G401 (cell line): ENCODE measurements at regions not wholly inside any gene's neighbourhood (a gene's known extent, or its start where the extent isn't known, plus 50 kb on each side); places are given as distances from the start of the nearest gene placed in this dataset.

Source experiments
- DNase-seq: peaks from one replicate; pipeline ENCODE4 v3.0.0-alpha.2; 2015; ENCODE audit warnings: low spot score
- in situ Hi-C: cut with HindIII; loops from 2 replicates; pipeline ENCODE4 v1.10.0; 2016; ENCODE audit warnings: low sequenced_read_pairs, mixed read lengths

DNA sequence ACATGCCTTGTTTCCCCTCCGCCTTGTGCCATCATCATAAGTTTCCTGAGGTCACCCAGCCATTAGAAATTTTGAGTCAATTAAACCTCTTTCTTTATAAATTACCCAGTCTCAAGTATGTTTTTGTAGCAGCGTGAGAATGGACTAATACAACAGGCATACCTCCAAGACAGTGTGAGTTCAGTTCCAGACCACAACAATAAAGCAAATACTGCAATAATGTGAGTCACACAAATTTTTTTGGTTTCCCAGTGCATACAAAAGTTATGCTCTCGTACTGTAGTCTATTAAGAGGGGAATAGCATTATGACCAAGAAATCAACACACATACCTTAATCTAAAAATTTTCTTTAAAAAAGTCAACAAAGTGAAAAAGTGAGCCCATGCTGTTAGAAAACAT lies 217.2 kb downstream of the NR4A2 start:
- no peak for DNase-seq
- in situ Hi-C loops = no loop called here

DNA sequence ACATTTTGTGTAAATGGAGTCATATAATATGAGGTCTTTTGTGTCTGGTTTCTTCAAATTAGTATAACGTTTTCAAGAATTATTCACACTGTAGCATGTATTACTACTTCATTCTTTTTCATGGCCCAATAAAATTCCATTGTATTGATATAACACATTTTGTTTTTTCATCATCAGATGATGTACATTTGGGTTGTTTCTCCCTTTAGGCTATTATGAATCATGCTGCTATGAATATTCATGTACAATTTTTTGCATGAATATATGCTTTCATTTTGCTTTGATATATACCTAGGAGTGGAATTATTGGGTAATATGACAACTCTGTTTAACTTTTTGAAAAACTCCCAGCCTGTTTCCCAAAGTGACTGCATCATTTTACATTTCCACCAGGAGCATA lies 220.2 kb downstream of the NR4A2 start:
- in situ Hi-C loops = no loop called here
- no peak for DNase-seq

DNA sequence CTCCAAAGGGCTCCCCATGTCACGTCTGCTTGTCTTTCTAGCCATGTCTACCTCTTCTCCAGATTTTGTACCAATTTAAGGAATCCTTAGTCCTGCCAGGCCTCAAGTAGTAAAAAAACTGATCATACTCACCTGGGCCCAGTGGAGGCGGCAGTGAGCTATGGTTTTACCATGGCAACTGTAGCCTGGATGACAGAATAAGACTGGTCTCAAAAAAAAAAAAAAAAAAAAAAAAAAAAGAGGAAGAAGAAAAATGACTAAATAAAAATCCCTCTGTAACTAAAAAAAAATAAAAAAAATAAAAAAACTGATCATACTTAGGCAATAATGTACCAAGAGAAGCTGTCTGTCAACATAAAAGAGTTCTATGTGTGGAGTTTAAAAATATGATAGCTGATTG lies 221.6 kb downstream of the NR4A2 start:
- in situ Hi-C loops = no loop called here
- no peak for DNase-seq

DNA sequence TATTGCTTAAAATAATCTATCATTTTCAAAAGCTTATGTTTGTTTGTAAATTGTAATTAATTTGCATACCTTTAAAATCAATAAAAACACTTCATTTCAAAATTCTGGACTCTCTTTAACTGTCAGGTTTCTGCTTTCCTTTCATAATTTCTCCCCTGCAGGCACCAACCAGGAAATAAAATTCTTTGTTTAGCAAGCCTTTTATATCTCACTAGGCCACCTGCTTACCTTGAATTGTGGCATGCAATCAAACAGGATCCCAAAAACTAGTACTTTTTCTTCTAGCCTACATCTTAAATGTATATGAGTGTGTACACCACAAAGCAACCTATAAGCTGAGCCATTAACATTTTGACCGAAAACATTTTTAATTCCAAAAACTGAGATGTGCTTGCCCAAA lies 233.1 kb downstream of the NR4A2 start:
- in situ Hi-C loops = no loop called here
- DNase-seq = no peak

DNA sequence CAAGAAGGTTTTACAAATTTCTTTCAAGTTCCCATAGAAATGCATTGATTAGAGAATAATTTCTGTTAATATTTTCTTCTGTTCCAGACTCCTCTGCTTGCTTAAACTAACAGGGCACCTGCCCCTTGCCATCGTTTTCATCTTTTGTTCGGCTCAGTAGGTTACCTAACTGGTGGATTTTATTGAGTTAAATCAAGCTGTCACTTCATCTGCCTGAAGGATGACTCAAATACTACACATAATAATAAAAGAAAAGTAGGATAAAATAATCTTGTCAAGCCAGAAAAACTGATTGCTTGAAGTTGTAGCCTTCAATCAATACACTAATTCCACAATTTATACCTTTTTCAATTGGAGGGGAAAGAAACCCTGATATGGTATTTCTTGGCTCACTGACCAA lies 234.0 kb downstream of the NR4A2 start:
- in situ Hi-C loops = no loop called here
- DNase-seq = no peak

DNA sequence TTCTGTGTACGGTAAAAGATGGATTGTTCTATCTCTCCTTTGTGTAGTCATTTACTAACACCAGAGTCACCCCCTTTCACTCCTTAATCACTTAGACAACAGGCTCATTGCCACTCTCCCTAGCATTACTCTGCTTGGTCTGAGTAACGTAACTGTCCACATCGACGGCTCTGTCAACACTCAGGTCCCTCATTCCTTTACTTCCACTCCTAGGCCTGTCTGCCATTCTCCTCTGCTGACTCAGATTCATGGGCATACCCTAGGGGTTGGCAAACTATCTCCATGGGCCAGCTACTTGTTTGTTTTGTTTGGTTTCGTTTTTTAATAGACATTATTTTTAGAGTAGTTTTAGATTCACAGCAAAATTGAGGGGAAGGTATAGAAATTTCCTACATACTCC lies 243.9 kb downstream of the NR4A2 start:
- in situ Hi-C loops = no loop called here
- DNase-seq = no peak

DNA sequence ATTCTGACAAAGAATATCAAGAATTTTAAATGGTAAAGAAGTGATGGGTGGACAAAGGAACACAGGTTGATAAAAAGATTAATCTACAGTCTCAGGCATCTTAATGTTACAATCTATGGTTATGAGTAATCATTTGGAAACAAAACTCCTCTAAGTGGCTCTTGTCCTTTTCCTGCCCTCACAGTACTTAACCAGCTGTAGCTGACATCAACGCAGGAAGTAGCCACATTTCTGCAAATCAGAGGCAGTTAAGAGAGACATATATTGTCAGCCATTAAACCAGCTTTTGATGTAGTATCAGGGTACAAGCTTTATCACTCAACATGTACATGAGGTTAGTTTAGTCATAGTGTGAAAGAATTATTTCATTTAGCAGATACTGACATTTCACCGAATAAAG lies 244.6 kb downstream of the NR4A2 start:
- in situ Hi-C loops = no loop called here
- DNase-seq = no peak

DNA sequence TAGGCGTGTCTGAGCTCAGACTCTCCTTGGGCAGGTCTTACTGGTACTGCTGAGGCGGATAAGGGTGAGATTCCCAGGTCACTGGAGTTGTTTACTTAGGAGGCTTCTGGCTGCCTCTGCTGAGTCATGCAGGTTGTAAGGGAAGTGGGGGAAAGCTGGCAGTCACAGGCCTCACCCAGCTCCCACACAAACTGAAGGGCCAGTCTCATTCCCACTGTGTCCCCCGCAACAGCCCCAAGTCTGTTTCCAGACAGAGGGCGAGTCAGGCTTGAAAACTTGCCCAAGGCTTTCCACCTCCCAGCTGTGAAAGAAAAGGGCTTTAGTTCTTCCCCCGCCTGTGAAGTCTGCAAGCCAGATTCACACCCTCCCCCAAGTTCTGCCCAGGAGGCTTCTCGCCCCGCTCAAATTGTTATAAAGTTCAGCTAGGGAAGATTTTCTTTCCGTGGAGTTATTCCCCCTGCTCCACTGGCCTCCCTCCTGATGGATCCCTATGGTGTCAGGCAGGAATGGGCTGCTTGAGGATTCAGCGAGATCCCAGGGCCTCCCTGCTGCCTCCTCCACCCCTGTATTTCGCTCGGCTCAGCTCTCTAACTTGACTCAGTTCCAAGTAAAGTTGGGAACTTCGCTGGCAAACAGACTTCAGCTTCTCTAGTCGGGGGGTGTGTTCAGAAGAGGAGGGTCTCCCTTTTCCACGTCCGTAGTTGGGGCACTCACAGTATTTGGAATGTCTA lies 248.6 kb downstream of the NR4A2 start:
- in situ Hi-C loops = no loop called here
- no peak for DNase-seq

DNA sequence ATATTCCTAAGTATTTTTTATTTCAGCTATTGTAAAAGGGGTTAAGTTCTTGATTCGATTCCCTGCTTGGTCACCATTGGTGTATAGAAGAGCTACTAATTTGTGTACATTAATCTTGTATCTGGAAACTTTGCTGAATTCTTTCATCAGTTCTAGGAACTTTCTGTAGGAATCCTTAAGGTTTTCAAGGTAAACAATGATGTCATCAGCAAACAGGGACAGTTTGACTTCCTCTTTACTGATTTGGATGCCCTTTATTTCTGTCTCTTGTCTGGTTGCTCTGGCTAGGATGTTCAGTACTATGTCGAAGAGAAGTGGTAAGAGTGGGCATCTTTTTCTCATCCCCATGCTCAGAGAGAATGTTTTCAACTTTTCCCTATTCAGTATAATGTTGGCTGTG lies 252.7 kb downstream of the NR4A2 start:
- DNase-seq = no peak
- in situ Hi-C loops = no loop called here

DNA sequence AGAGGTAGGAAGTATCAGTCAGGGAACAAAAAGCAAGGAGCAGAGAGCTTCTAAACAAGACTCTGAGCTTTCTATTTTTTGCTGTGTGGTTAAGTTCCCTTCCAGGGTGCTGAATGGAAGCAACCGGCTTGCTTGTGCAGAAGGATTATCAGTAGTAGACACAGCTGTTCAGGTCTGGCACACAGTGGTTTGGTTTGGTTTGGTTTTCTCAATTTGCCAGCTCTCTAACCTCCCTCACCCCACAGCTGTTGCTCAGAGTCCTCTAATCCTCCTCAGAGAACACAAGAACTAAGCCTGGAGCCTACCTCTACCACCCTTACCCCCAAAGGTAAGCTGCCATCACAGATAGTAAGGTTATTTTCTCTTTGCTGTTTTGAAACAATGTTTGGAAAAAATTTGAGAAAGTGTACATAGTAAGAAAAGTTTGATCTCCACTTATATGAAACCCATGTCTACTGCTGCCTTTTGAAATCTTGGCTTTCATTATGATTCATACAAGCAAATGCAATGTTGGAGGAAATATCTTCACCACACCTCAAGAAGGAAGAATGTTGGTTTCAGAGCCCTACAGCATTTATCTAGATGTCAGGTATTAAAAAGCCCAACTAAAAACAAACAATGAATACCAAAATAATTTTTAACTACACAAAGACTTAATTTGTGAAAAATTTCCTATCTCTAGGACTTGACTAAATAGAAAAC lies 255.3 kb downstream of the NR4A2 start:
- DNase-seq = no peak
- in situ Hi-C loops = no loop called here

DNA sequence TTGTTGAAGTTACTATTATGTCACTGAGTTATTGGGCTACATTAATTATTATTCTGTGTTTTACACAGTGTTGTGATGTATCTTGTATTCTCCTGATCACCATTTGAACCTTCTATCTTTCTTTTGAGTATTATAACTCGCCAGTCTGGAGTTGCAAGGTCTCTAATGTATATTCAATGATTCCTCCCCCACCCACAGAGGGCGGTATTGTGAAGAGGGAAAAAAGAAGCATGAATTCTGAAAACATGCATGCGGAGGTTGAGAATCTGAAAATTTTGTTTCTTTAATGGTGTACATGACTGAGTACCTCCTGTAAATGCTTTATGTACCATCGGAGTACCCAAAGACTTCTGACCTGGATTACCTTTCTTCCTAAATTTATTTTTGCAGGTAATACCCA lies 266.6 kb downstream of the NR4A2 start:
- in situ Hi-C loops = no loop called here
- no peak for DNase-seq

DNA sequence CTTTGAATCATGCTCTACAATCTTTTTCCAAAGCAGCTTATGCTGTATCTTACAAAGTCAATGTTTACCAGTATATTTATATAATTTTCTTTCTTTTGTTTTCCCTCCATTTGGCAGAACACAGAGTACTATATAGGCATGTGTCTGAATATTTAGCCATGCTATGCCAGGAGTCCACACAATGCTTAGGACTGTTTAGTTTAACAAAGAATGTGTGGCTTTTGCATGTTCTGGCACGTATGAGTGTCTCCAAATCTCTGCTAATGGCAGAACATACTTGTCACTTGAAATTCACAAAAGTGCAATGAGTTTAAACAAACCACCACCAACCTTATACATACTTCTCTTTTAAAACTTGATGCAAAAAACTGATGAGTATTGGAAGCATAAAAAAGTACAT lies 268.0 kb downstream of the NR4A2 start:
- in situ Hi-C loops = no loop called here
- DNase-seq = no peak

DNA sequence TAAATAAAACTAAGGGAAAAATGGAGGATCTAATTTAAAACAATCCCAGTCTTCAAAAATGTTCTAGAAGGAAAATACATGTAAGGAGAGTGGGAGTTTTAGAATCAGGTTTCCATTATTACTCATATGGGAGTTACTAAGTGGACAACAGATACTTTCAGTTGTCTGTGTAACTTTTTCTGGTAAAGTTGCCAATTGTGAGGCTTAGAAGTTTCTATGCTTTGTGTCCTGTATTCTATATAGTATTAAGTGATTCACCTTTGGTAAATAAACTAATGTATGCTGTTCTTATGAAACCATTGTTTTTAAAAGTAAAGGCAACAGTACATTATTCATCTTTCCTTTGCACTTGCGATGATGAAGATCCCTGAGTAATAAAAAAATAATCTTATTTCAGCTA lies 274.9 kb downstream of the NR4A2 start:
- in situ Hi-C loops = no loop called here
- DNase-seq = no peak

DNA sequence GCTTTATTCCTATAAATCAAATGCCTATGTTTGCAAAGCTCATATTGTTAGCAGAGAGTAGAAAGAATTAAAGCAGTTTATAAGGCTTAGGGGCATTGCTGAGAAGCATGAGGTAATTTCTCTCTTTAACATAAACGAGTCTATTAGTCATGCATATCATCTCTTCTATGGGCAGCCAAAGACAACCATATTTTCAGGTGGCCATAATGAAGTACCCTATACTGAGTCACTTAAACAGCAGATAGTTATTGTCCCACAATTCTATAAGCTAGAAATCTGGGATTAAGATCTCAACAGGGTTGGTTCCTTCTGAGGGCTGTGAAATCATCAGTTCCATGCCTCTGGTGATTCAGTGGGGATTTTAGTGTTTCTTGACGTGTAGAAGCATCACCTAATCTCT lies 277.5 kb downstream of the NR4A2 start:
- in situ Hi-C loops = no loop called here
- DNase-seq = no peak

DNA sequence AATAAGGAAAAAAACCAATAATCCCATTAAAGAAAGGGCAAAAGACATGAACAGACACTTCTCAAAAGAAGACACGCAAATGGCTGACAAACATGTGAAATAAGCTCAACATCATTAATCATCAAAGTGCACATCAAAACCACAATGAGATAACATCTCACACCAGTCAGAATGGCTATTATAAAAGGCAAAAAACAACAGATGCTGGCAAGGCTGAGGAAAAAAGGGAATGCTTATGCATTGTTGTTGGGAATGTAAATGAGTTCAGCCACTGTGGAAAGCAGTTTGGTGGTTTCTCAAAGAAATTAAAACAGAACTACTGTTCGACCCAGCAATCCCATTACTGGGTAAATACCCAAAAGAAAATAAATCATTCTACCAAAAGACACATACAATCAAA lies 285.6 kb downstream of the NR4A2 start:
- DNase-seq = no peak
- in situ Hi-C loops = no loop called here

DNA sequence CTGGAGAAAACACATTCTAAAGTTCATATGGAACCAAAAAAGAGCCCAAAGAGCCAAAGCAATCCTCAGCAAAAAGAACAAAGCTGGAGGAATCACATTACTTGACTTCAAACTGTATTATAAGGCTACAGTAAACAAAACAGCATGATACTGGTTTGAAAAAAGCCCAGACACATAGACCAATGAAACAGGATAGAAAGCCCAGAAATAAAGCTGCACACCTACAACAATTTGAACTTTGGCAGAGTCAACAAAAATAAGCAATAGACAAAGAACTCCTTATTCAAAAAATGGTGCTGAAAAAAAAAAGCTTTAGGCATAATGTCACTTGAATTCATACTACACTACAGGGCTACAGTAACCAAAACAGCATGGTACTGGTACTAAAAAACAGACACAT lies 289.6 kb downstream of the NR4A2 start:
- no peak for DNase-seq
- in situ Hi-C loops = no loop called here

DNA sequence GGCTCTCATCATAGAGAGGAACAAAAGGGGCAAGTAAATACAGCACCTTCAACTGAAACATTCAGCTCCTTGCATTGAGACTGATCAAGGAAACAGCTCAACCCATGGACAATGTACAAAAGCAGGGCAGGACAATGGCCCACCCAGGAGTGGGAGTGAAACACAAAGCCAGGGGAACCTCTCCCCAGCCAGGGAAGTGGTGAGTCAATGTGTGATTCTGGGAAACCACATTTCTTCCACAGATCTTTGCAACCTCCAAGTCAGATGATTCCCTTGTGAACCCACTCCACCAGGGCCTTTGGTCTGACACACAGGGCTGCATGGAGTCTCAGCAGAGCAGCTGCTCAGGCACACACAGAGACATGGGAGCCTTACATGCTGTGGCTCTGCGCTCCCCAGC lies 294.5 kb downstream of the NR4A2 start:
- DNase-seq = no peak
- in situ Hi-C loops = no loop called here

DNA sequence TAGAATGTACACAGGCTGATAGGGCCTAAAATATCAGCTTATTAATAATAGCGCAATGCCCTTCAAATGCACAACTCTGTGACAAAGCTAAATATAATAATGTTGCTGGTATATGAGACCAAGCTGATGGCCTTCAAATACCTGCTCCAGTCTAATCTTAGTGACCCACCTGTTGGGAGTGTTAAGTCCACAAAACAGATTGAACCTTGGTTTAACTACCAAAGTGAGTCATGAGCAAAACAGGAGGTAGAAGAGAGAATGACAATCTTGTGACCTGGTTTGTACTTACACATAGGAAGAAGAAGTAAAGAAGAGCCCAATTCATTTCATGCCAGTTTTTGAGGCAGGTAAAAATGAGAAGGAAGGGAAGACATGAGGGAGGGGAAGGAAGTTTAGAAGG lies 295.0 kb downstream of the NR4A2 start:
- in situ Hi-C loops = no loop called here
- no peak for DNase-seq

DNA sequence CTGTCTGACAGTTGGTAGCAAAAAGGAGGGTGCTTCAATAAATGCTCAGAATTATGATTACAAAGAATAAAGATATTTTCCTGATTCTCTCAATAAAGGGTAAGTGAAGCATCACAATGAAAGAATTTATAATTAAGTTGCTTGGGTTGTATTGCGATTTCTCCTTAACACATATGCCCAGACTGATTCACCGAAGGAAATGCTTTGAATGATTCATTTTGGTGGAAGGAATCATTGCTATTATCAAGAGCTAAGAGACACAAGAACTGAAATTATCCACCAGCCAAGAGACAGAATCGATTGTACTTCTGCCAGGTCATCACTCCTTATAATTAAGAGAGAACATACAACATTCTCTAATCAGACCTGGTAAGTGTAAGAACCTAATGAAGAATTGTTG lies 301.4 kb downstream of the NR4A2 start:
- in situ Hi-C loops = no loop called here
- no peak for DNase-seq

DNA sequence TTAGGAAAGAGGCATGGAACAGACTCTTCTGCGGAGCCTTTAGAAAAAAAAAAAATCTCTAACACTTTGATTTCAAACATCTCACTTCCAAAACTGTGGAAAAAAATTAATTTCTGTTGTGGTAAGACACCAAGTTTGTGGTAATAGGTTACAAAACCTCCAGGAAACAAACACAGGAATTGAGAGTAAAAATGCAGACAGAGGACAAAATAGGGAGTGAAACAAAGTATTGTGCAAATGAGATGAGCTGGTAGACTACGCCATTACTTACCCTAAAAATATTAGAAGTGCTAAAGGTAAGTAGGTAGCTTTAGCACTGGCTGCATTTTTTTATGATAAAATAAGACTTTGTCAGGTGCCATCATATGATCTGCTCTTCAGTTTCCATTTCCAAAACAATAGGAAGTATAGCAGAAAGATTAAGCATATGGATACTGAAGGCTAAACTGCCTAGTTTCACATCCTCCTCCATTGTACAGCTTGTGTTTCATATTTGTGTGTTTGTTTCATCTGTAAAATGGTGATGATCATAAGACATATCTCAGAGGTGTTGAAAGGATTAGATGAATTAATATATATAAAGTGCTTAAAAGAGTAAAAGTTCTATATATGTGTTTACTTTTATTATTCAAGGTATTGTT lies 309.2 kb downstream of the NR4A2 start:
- in situ Hi-C loops = no loop called here
- DNase-seq = no peak
